G401.6 (cell line): ENCODE measurements at regions not wholly inside any gene's neighbourhood (a gene's known extent, or its start where the extent isn't known, plus 50 kb on each side); places are given as distances from the start of the nearest gene placed in this dataset.

Experiments used
- FAIRE-seq: peaks from 2 replicates; lab custom pipeline; 2012; peaks lifted over from hg19 to GRCh38; lab: Jason Lieb, UNC

GRCh38 chr12:18970603-18971002 lies 158.9 kb upstream of the PLEKHA5 start:
- no peak for FAIRE-seq

- FAIRE-seq: no peak
These were observed 157.6 kb upstream of the PLEKHA5 start for GRCh38 chr12:18971932-18972331.

GRCh38 chr12:18975933-18976332 lies 153.6 kb upstream of the PLEKHA5 start:
- no peak for FAIRE-seq

GRCh38 chr12:18979401-18980126 lies 150.0 kb upstream of the PLEKHA5 start:
- no peak for FAIRE-seq

GRCh38 chr12:18981732-18982131 lies 147.8 kb upstream of the PLEKHA5 start:
- FAIRE-seq: no peak

GRCh38 chr12:18982226-18982949 lies 147.1 kb upstream of the PLEKHA5 start:
- FAIRE-seq: no peak

- no peak for FAIRE-seq
These were observed 145.7 kb upstream of the PLEKHA5 start for GRCh38 chr12:18983854-18984253.

- FAIRE-seq: no peak
These were observed 138.7 kb upstream of the PLEKHA5 start for GRCh38 chr12:18990856-18991255.

GRCh38 chr12:18992336-18992735 lies 137.2 kb upstream of the PLEKHA5 start:
- no peak for FAIRE-seq

GRCh38 chr12:18998343-18999261 lies 130.9 kb upstream of the PLEKHA5 start:
- no peak for FAIRE-seq

GRCh38 chr12:19000836-19001235 lies 128.7 kb upstream of the PLEKHA5 start:
- no peak for FAIRE-seq

- FAIRE-seq: no peak
These were observed 127.3 kb upstream of the PLEKHA5 start for GRCh38 chr12:19002216-19002615.

GRCh38 chr12:19003141-19003540 lies 126.4 kb upstream of the PLEKHA5 start:
- FAIRE-seq: no peak

GRCh38 chr12:19003987-19004619 lies 125.4 kb upstream of the PLEKHA5 start:
- FAIRE-seq: no peak

- no peak for FAIRE-seq
These were observed 124.2 kb upstream of the PLEKHA5 start for GRCh38 chr12:19005257-19005801.

- FAIRE-seq: no peak
These were observed 122.9 kb upstream of the PLEKHA5 start for GRCh38 chr12:19006626-19007137.

- FAIRE-seq: no peak
These were observed 121.4 kb upstream of the PLEKHA5 start for GRCh38 chr12:19008102-19008501.

GRCh38 chr12:19010087-19010486 lies 119.4 kb upstream of the PLEKHA5 start:
- no peak for FAIRE-seq

GRCh38 chr12:19010726-19011125 lies 118.8 kb upstream of the PLEKHA5 start:
- no peak for FAIRE-seq

- FAIRE-seq: no peak
These were observed 116.6 kb upstream of the PLEKHA5 start for GRCh38 chr12:19012965-19013364.

GRCh38 chr12:19014240-19014639 lies 115.3 kb upstream of the PLEKHA5 start:
- no peak for FAIRE-seq

- no peak for FAIRE-seq
These were observed 114.2 kb upstream of the PLEKHA5 start for GRCh38 chr12:19015285-19015684.
